ENCODE measurements at regions not wholly inside any gene's neighbourhood (a gene's known extent, or its start where the extent isn't known, plus 50 kb on each side); places are given as distances from the start of the nearest gene placed in this dataset.

- no peak overlapping the region for H3K4me3 ChIP-seq (ENCODE audit: low read depth, low read length)
- no peak for TF ChIP-seq CTCF (IDR thresholded peaks at IDR 0.05; ENCODE audit: low read depth, low read length)
These were observed 163.6 kb downstream of the FAM43A start for GRCh38 chr3:194849166-194849875.

- TF ChIP-seq CTCF (IDR thresholded peaks at IDR 0.05; ENCODE audit: low read depth, low read length) = no peak
- H3K4me3 ChIP-seq (ENCODE audit: low read depth, low read length) = no peak overlapping the region
These were observed 165.6 kb downstream of the FAM43A start for GRCh38 chr3:194851254-194851653.

- no peak overlapping the region for H3K4me3 ChIP-seq (ENCODE audit: low read depth, low read length)
- no peak for TF ChIP-seq CTCF (IDR thresholded peaks at IDR 0.05; ENCODE audit: low read depth, low read length)
These were observed 166.3 kb downstream of the FAM43A start for GRCh38 chr3:194851941-194852340.

GRCh38 chr3:194852345-194852744, 166.7 kb downstream of the FAM43A start:
- no peak for TF ChIP-seq CTCF (IDR thresholded peaks at IDR 0.05; ENCODE audit: low read depth, low read length)
- H3K4me3 ChIP-seq (ENCODE audit: low read depth, low read length) = no peak overlapping the region

- H3K4me3 ChIP-seq (ENCODE audit: low read depth, low read length) = no peak overlapping the region
- no peak for TF ChIP-seq CTCF (IDR thresholded peaks at IDR 0.05; ENCODE audit: low read depth, low read length)
These were observed 167.3 kb downstream of the FAM43A start for GRCh38 chr3:194852831-194853508.

GRCh38 chr3:194854206-194854605, 168.5 kb downstream of the FAM43A start:
- no peak overlapping the region for H3K4me3 ChIP-seq (ENCODE audit: low read depth, low read length)
- no peak for TF ChIP-seq CTCF (IDR thresholded peaks at IDR 0.05; ENCODE audit: low read depth, low read length)

- TF ChIP-seq CTCF (IDR thresholded peaks at IDR 0.05; ENCODE audit: low read depth, low read length) = no peak
- H3K4me3 ChIP-seq (ENCODE audit: low read depth, low read length) = no peak overlapping the region
These were observed 169.1 kb downstream of the FAM43A start for GRCh38 chr3:194854659-194855390.
